Stomach (tissue), 8 donors: ENCODE measurements at regions not wholly inside any gene's neighbourhood (a gene's known extent, or its start where the extent isn't known, plus 50 kb on each side); places are given as distances from the start of the nearest gene placed in this dataset.

ENCODE experiments used
- DNase-seq, 2 donors: peaks; one replicate each; pipeline versions ENCODE4 v3.0.0 to v3.0.0-alpha.2; 2013 to 2019
- H3K27ac ChIP-seq, 5 donors: fragments of 200-600 bp in 4 of 5; sonication (generic) in 4 of 5; one replicate each; pipeline ENCODE4 v1.5.1; 2013 to 2019; ENCODE audit warnings: mild to moderate bottlenecking in 1 of 5, moderate library complexity in 1 of 5
- H3K27me3 ChIP-seq, 3 donors: fragments of 200-600 bp; sonication (generic); one replicate each; pipeline ENCODE4 v1.5.1; 2017 to 2019; ENCODE audit warnings: mixed run types in 1 of 3
- H3K36me3 ChIP-seq, 4 donors: fragments of 200-600 bp; sonication (generic); 1 replicate in 3 of 4; 2 replicates in 1 of 4; pipeline ENCODE4 v1.5.1; 2016 to 2019
- H3K4me1 ChIP-seq, 4 donors: fragments of 200-600 bp; sonication (generic); one replicate each; pipeline ENCODE4 v1.5.1; 2016 to 2019
- H3K4me3 ChIP-seq, 4 donors: fragments of 200-600 bp; sonication (generic) in 3 of 4; one replicate each; pipeline ENCODE4 v1.5.1; 2016 to 2019; ENCODE audit warnings: mild to moderate bottlenecking in 1 of 4
- H3K9me3 ChIP-seq, 4 donors: fragments of 200-600 bp; sonication (generic); one replicate each; pipeline ENCODE4 v1.5.1; 2016 to 2019
- CTCF ChIP-seq, 7 experiments: fragments of 450-650 bp in 4 of 7; fragments of 200-600 bp in 3 of 7; sonication (generic) in 3 of 7; IDR thresholded peaks; one replicate each; pipeline ENCODE4 v1.5.1; 2016 to 2019; ENCODE audit warnings: antibody characterized with exemption in 7 of 7, control low read depth in 2 of 7, mild to moderate bottlenecking in 1 of 7
- EP300 ChIP-seq: sonication (generic); formaldehyde crosslinking; IDR thresholded peaks from one replicate; pipeline ENCODE4 v1.6.1; 2017; ENCODE audit warnings: antibody characterized with exemption
- POLR2A ChIP-seq, 4 donors: fragments of 450-650 bp; IDR thresholded peaks; one replicate each; pipeline ENCODE4 v1.6.1; 2016; ENCODE audit warnings: antibody characterized with exemption in 4 of 4, control low read depth in 2 of 4, mild to moderate bottlenecking in 1 of 4, moderate library complexity in 1 of 4
- POLR2AphosphoS5 ChIP-seq, 3 donors: sonication (generic); formaldehyde crosslinking; IDR thresholded peaks; one replicate each; pipeline ENCODE4 v1.6.1; 2016; ENCODE audit warnings: antibody characterized with exemption in 3 of 3
- WGBS, 5 donors: extraction: QIAGEN DNeasy Blood & Tissue Kit in 3 of 5; methylation state at CpG; one replicate each; pipeline versions ENCODE4 v1.1.5 to v1.1.7; 2013 to 2018; 5-methylcytosine and 5-hydroxymethylcytosine counted together
- intact Hi-C: fragments of 100-400 bp; cut with DNase I; formaldehyde crosslinking; loops from one replicate; pipeline ENCODE4 v1.15.1; 2023; ENCODE audit warnings: low total_unique reads
- donor health status: healthy with polysubstance abuse.
- donor health status: Bipolar disorder and iron deficiency.
- donor health status: healthy.

GRCh38 chr2:172295677-172296076 lies 131.7 kb upstream of the ITGA6 start:
- no peaks in the 10 kb centered on the region for H3K9me3 ChIP-seq
- intact Hi-C loops: no loop called here

GRCh38 chr2:172296267-172297046 lies 130.9 kb upstream of the ITGA6 start:
- H3K4me3 ChIP-seq: no peak overlapping the region
- no peak for DNase-seq
- TF ChIP-seq EP300 (no peak), CTCF (IDR thresholded peaks at IDR 0.05) (no peak), POLR2A (IDR thresholded peaks at IDR 0.05) (no peak), POLR2AphosphoS5 (IDR thresholded peaks at IDR 0.05) (no peak)
- peaks cover 8 to 30% (median 17%) of the 10 kb centered on the region in 4 donors for H3K4me1 ChIP-seq
- no peaks in the 10 kb centered on the region for H3K36me3 ChIP-seq
- H3K9me3 ChIP-seq: no peaks in the 10 kb centered on the region
- WGBS, 5 donors: 74 to 84% (median 77%) methylated on average over 6 of the region's 6 CpGs
- no peak overlapping the region for H3K27ac ChIP-seq
- intact Hi-C loops: no loop called here
- no peaks in the 10 kb centered on the region for H3K27me3 ChIP-seq

More at GRCh38 chr2:172295677-172296076, 131.7 kb upstream of the ITGA6 start:
- no peak overlapping the region for H3K27ac ChIP-seq
- WGBS, 5 donors: 70 to 82% (median 79%) methylated on average over 4 of the region's 4 CpGs
- no peaks in the 10 kb centered on the region for H3K36me3 ChIP-seq
- no peak for DNase-seq
- H3K27me3 ChIP-seq: no peaks in the 10 kb centered on the region
- H3K4me1 ChIP-seq: peaks cover 8 to 30% (median 17%) of the 10 kb centered on the region in 4 donors
- no peak overlapping the region for H3K4me3 ChIP-seq
- TF ChIP-seq EP300 (no peak), POLR2A (IDR thresholded peaks at IDR 0.05) (no peak), POLR2AphosphoS5 (IDR thresholded peaks at IDR 0.05) (no peak), CTCF (IDR thresholded peaks at IDR 0.05) (no peak)

GRCh38 chr2:172297531-172297930 lies 129.9 kb upstream of the ITGA6 start:
- WGBS, 5 donors: 28 to 77% (median 55%) methylated on average over 3 of the region's 3 CpGs
- intact Hi-C loops: no loop called here

GRCh38 chr2:172297950-172298349 lies 129.4 kb upstream of the ITGA6 start:
- Histone ChIP-seq H3K9me3 (no peaks in the 10 kb centered on the region), H3K27me3 (no peaks in the 10 kb centered on the region), H3K4me3 (no peak overlapping the region), H3K27ac (no peak overlapping the region), H3K4me1 (peaks cover 8 to 30% (median 17%) of the 10 kb centered on the region in 4 donors), H3K36me3 (no peaks in the 10 kb centered on the region)
- intact Hi-C loops: no loop called here
- DNase-seq: no peak
- WGBS, 5 donors: 54 to 88% (median 77%) methylated on average over 4 of the region's 4 CpGs
- TF ChIP-seq POLR2AphosphoS5 (IDR thresholded peaks at IDR 0.05): no peak
- TF ChIP-seq POLR2A (IDR thresholded peaks at IDR 0.05): no peak
- TF ChIP-seq EP300: no peak
- TF ChIP-seq CTCF (IDR thresholded peaks at IDR 0.05): no peak

More at GRCh38 chr2:172297531-172297930, 129.9 kb upstream of the ITGA6 start:
- no peaks in the 10 kb centered on the region for H3K27me3 ChIP-seq
- TF ChIP-seq EP300: no peak
- TF ChIP-seq CTCF (IDR thresholded peaks at IDR 0.05): no peak
- no peak for TF ChIP-seq POLR2AphosphoS5 (IDR thresholded peaks at IDR 0.05)
- TF ChIP-seq POLR2A (IDR thresholded peaks at IDR 0.05): no peak
- H3K9me3 ChIP-seq: no peaks in the 10 kb centered on the region
- H3K36me3 ChIP-seq: no peaks in the 10 kb centered on the region
- H3K27ac ChIP-seq: no peak overlapping the region
- peaks cover 8 to 30% (median 17%) of the 10 kb centered on the region in 4 donors for H3K4me1 ChIP-seq
- no peak overlapping the region for H3K4me3 ChIP-seq
- no peak for DNase-seq
